Activated T-cell treated with anti-CD3 and anti-CD28 coated beads, Interleukin-2, amount 50 U/mL, for 4 hours (primary cell): ENCODE measurements at regions not wholly inside any gene's neighbourhood (a gene's known extent, or its start where the extent isn't known, plus 50 kb on each side); places are given as distances from the start of the nearest gene placed in this dataset.
"Not testable (repeated sequence)": the region's sequence is repeated elsewhere in the genome, so short reads cannot be mapped to it uniquely, and the experiment has no call there.

ENCODE experiments used
- ATAC-seq, 2 donors: fragments of 200-7000 bp; cut with Tn5 transposase; one replicate each; pipeline ENCODE4 v1.10.0; 2021
- DNase-seq: peaks from one replicate; pipeline ENCODE4 v3.0.0-alpha.2; 2020
- H3K27me3 Mint-ChIP-seq: one replicate; pipeline ENCODE4 v1.8.0; 2021; ENCODE audit warnings: low read depth, mixed read lengths
- H3K36me3 Mint-ChIP-seq: one replicate; pipeline ENCODE4 v1.8.0; 2022; ENCODE audit warnings: mixed read lengths; ENCODE audit not compliant: insufficient read depth
- H3K4me1 Mint-ChIP-seq: one replicate; pipeline ENCODE4 v1.8.0; 2021; ENCODE audit warnings: low read depth, mixed read lengths
- H3K4me3 Mint-ChIP-seq: one replicate; pipeline ENCODE4 v1.8.0; 2021; ENCODE audit warnings: mild to moderate bottlenecking, moderate library complexity, mixed read lengths
- H3K9me3 Mint-ChIP-seq: one replicate; pipeline ENCODE4 v1.8.0; 2021; ENCODE audit warnings: mixed read lengths

GRCh38 chr7:4603843-4604231 lies 78.3 kb upstream of the FOXK1 start:
- Mint-ChIP-seq H3K4me3 (no peak overlapping the region), H3K27me3 (no peaks in the 10 kb centered on the region), H3K9me3 (no peaks in the 10 kb centered on the region), H3K4me1 (no peaks in the 10 kb centered on the region), H3K36me3 (no peaks in the 10 kb centered on the region)
- ATAC-seq (no peak), DNase-seq (no peak)

DNA sequence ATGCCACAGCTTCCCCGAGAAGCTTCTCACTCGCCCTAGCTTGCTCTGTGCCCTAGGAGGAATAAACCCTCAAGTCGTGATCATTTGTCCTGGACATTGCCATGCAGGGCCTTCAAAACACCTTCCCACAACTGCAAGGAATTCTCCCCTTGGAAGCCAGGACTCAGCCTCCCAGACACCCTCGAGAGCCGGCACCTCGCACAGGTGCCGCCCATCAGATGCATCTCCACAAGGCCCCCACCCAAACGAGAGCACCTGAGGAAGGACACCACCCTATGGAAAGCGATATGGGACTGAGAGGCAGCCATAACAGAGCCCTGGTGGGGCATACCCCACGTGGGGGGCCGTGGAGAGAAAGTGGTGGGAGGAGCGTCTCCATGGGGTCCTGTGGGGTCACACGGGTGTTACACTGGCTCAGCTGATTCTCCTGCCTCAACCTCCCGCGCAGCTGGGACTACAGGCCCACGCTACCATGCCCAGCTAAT lies 77.6 kb upstream of the FOXK1 start:
- H3K9me3 Mint-ChIP-seq: no peaks in the 10 kb centered on the region

DNA sequence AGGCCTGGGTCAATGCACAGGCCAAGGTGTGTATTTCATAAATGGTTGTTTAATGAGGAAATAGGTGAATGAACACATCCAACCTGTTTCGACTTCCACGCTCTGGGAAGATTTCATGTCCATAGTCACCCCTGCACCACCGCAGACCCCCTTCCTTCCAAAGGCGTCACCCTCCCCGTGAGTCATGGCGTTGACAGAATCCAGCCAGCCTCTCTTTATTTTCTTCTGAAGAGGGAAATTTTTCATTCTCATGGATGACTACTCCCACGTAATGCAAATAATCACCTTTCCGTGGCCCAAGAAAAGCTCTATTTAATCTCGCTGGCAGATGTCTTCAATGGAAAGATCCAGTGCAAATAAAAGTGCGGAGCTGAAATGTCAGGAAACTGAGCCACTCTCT lies 75.3 kb upstream of the FOXK1 start:
- Mint-ChIP-seq H3K9me3 (no peaks in the 10 kb centered on the region), H3K36me3 (no peaks in the 10 kb centered on the region), H3K27me3 (no peaks in the 10 kb centered on the region), H3K4me1 (no peaks in the 10 kb centered on the region), H3K4me3 (no peak overlapping the region)
- DNase-seq: no peak
- no peak for ATAC-seq

More for the DNA sequence above, 77.6 kb upstream of the FOXK1 start:
- no peak for ATAC-seq
- DNase-seq: no peak
- Mint-ChIP-seq H3K27me3 (no peaks in the 10 kb centered on the region), H3K36me3 (no peaks in the 10 kb centered on the region), H3K4me3 (no peak overlapping the region), H3K4me1 (no peaks in the 10 kb centered on the region)

- Mint-ChIP-seq H3K27me3 (no peaks in the 10 kb centered on the region), H3K4me3 (no peak overlapping the region), H3K36me3 (no peaks in the 10 kb centered on the region), H3K4me1 (no peaks in the 10 kb centered on the region), H3K9me3 (no peaks in the 10 kb centered on the region)
- no peak for ATAC-seq
- no peak for DNase-seq
These were observed 74.8 kb upstream of the FOXK1 start for GRCh38 chr7:4607311-4607729.

DNA sequence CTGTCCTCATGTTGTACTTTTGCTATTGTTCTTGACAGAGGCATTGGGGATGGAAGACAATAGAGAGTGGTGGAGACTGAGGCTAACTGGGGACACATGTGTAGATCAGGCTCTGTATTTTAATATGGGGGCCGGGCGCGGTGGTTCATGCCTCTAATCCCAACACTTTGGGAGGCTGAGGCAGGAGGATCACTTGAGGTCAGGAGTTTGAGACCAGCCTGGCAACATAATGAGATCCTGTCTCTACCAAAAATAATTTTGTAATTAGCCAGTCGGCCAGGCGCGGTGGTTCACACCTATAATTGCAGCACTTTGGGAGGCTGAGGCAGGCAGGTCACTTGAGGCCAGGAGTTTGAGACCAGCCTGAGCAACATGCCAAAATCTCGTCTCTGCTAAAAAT lies 72.5 kb upstream of the FOXK1 start:
- H3K4me3 Mint-ChIP-seq: not testable (repeated sequence)

GRCh38 chr7:4610768-4611467 lies 71.2 kb upstream of the FOXK1 start:
- H3K9me3 Mint-ChIP-seq: no peaks in the 10 kb centered on the region
- ATAC-seq: peak; percentile 79 to 80
- H3K4me3 Mint-ChIP-seq: no peak overlapping the region
- no peaks in the 10 kb centered on the region for H3K27me3 Mint-ChIP-seq
- no peaks in the 10 kb centered on the region for H3K36me3 Mint-ChIP-seq
- peak; percentile 41 for DNase-seq
- H3K4me1 Mint-ChIP-seq: peaks cover 14% of the 10 kb centered on the region

More for the DNA sequence above, 72.5 kb upstream of the FOXK1 start:
- not testable (repeated sequence) for DNase-seq, ATAC-seq, H3K36me3 Mint-ChIP-seq, H3K27me3 Mint-ChIP-seq, H3K9me3 Mint-ChIP-seq
- peaks cover 14% of the 10 kb centered on the region for H3K4me1 Mint-ChIP-seq

GRCh38 chr7:4612237-4612636 lies 69.9 kb upstream of the FOXK1 start:
- no peak for DNase-seq
- no peak overlapping the region for H3K4me3 Mint-ChIP-seq

GRCh38 chr7:4612939-4613841 lies 68.9 kb upstream of the FOXK1 start:
- H3K4me1 Mint-ChIP-seq: peaks cover 14% of the 10 kb centered on the region
- ATAC-seq (peak in 1 of 2 donors; percentile 30), DNase-seq (no peak)
- H3K36me3 Mint-ChIP-seq: no peaks in the 10 kb centered on the region
- H3K27me3 Mint-ChIP-seq: no peaks in the 10 kb centered on the region
- H3K9me3 Mint-ChIP-seq: no peaks in the 10 kb centered on the region
- peak overlapping the region; percentile 57 for H3K4me3 Mint-ChIP-seq

More at GRCh38 chr7:4612237-4612636, 69.9 kb upstream of the FOXK1 start:
- Mint-ChIP-seq H3K36me3 (no peaks in the 10 kb centered on the region), H3K9me3 (no peaks in the 10 kb centered on the region), H3K4me1 (peaks cover 14% of the 10 kb centered on the region), H3K27me3 (no peaks in the 10 kb centered on the region)
- no peak for ATAC-seq

- ATAC-seq (no peak), DNase-seq (no peak)
- H3K27me3 Mint-ChIP-seq: no peaks in the 10 kb centered on the region
- no peaks in the 10 kb centered on the region for H3K9me3 Mint-ChIP-seq
- no peaks in the 10 kb centered on the region for H3K36me3 Mint-ChIP-seq
- peaks cover 15% of the 10 kb centered on the region for H3K4me1 Mint-ChIP-seq
- H3K4me3 Mint-ChIP-seq: no peak overlapping the region
These were observed 68.1 kb upstream of the FOXK1 start for GRCh38 chr7:4613846-4614548.

GRCh38 chr7:4616116-4616515 lies 66.0 kb upstream of the FOXK1 start:
- H3K27me3 Mint-ChIP-seq: no peaks in the 10 kb centered on the region
- no peaks in the 10 kb centered on the region for H3K9me3 Mint-ChIP-seq
- ATAC-seq: no peak
- no peak for DNase-seq
- H3K4me3 Mint-ChIP-seq: no peak overlapping the region
- peaks cover 28% of the 10 kb centered on the region for H3K4me1 Mint-ChIP-seq
- H3K36me3 Mint-ChIP-seq: no peaks in the 10 kb centered on the region

DNA sequence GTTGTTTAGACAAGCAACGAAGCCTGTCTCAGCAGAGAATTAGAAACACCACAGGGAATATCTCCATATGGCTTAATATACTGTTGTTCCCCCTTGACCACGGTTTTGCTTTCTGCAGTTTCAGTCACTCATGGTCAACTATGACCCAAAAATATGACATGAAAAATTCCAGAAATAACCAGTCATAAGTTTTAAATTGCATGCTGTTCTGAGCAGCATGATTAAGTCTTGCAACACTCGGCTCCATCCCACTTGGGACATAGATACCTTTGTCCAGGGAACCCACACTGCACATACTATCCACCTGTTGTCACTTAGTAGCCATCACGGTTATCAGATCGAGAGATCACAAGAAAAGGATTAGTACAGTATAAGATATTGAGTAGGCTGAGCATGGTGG lies 60.7 kb upstream of the FOXK1 start:
- Mint-ChIP-seq H3K36me3 (no peaks in the 10 kb centered on the region), H3K4me1 (peaks cover 28% of the 10 kb centered on the region), H3K4me3 (no peak overlapping the region), H3K9me3 (peaks cover 8% of the 10 kb centered on the region), H3K27me3 (peaks cover 4% of the 10 kb centered on the region)
- ATAC-seq (no peak), DNase-seq (no peak)

DNA sequence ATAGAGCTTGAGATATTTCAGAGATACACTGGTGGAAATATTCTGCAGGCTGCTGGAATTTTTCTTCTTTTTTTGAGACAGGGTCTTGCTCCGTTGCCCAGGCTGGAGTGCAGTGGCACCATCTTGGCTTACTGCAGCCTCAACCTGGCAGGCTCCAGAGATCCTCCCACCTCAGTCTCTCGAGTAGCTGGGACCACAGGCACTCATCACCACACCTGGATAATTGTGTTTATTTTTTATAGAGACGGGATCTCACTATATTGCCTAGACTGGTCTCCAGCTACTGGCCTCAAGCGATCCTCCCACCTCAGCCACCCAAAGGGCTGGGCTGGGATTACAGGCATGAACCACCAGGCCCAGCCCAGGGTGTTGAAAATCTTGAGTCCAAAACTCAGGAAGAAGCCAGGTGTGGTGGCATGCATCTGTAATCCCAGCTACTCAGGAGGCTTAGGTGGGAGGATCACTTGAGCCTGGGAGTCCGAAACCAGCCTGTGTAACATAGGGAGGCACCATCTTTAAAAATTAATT lies 55.7 kb upstream of the FOXK1 start:
- ATAC-seq (no peak), DNase-seq (no peak)
- peaks cover 4% of the 10 kb centered on the region for H3K27me3 Mint-ChIP-seq
- no peak overlapping the region for H3K4me3 Mint-ChIP-seq
- H3K36me3 Mint-ChIP-seq: no peaks in the 10 kb centered on the region
- peaks cover 8% of the 10 kb centered on the region for H3K9me3 Mint-ChIP-seq
- H3K4me1 Mint-ChIP-seq: peaks cover 12% of the 10 kb centered on the region

DNA sequence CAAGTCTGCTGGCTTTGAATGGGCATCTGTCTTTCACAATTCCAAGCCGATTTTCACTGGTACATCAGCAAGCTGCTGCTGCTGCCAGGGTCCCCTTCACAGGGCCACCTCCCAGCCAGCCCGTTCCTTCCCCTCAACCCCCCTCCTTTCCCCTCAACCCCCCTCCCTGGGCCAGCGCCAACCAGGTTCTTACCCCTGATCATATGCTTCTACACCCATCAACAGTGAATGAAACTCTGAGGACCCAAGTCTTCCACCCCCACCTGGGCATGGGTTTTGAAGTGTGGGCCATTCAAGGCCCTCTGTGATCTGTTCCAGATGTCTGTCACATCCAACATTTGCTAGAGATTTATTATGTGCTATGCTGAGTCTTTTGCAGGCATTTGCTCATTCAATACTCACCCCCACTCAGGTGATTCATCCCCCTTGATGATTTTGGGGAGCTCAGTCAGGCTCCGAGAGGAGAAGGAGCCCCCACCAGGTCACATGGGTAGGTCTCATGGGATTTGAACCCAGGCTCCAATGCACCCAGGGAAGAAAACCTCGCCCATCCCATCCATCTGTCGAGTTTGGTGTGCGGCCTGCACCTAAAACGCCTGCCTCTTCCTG lies 52.7 kb upstream of the FOXK1 start:
- Mint-ChIP-seq H3K9me3 (no peaks in the 10 kb centered on the region), H3K36me3 (no peaks in the 10 kb centered on the region), H3K27me3 (peaks cover 4% of the 10 kb centered on the region), H3K4me1 (peaks cover 10% of the 10 kb centered on the region), H3K4me3 (no peak overlapping the region)
- ATAC-seq: no peak
- no peak for DNase-seq
